Osteoblast (primary cell): ENCODE measurements at regions not wholly inside any gene's neighbourhood (a gene's known extent, or its start where the extent isn't known, plus 50 kb on each side); places are given as distances from the start of the nearest gene placed in this dataset.
"Not testable (repeated sequence)": the region's sequence is repeated elsewhere in the genome, so short reads cannot be mapped to it uniquely, and the experiment has no call there.

Source experiments
- DNase-seq: peaks from one replicate; pipeline ENCODE4 v3.0.0; 2011; ENCODE audit warnings: low spot score, mixed read lengths; ENCODE audit not compliant: insufficient read length; ENCODE audit errors: missing footprints
- H2AFZ ChIP-seq: 2 replicates; pipeline ENCODE4 v1.6.0; 2011; ENCODE audit warnings: mild to moderate bottlenecking, low read length
- H3K27ac ChIP-seq: 2 replicates; pipeline ENCODE4 v1.5.1; 2011; ENCODE audit warnings: mild to moderate bottlenecking, low read depth, low read length, moderate library complexity
- H3K27me3 ChIP-seq: 2 replicates; pipeline ENCODE4 v1.6.0; 2012; ENCODE audit warnings: mild to moderate bottlenecking, control low read depth, inconsistent platforms, low read length, moderate library complexity; ENCODE audit not compliant: insufficient read depth
- H3K36me3 ChIP-seq: 2 replicates; pipeline ENCODE4 v1.5.1; 2011; ENCODE audit warnings: mild to moderate bottlenecking, low read length, control low read depth, moderate library complexity; ENCODE audit not compliant: insufficient read depth
- H3K4me1 ChIP-seq: 2 replicates; pipeline ENCODE4 v1.5.1; 2011; ENCODE audit warnings: mild to moderate bottlenecking, low read length, control low read depth, moderate library complexity; ENCODE audit not compliant: insufficient read depth
- H3K4me2 ChIP-seq: 2 replicates; pipeline ENCODE4 v1.6.0; 2011; ENCODE audit warnings: mild to moderate bottlenecking, low read length; ENCODE audit not compliant: insufficient read depth
- H3K4me3 ChIP-seq: fragments of 200-600 bp; sonication (generic); 3 replicates; pipeline ENCODE4 v1.5.1; 2012; ENCODE audit warnings: mild to moderate bottlenecking, low read length, inconsistent platforms; ENCODE audit not compliant: insufficient read depth
- H3K79me2 ChIP-seq: 2 replicates; pipeline ENCODE4 v1.6.0; 2012; ENCODE audit warnings: mild to moderate bottlenecking, low read length, control low read depth, inconsistent platforms; ENCODE audit not compliant: insufficient read depth
- H3K9me3 ChIP-seq: 2 replicates; pipeline ENCODE4 v1.5.1; 2011; ENCODE audit warnings: low read depth, low read length, control low read depth
- H4K20me1 ChIP-seq: 2 replicates; pipeline ENCODE4 v1.6.0; 2012; ENCODE audit warnings: mild to moderate bottlenecking, low read length, control low read depth; ENCODE audit not compliant: insufficient read depth
- TF ChIP-seq, protein P1 (sequence below): IDR thresholded peaks from 2 replicates; pipeline ENCODE4 v1.5.1; 2011; ENCODE audit warnings: mild to moderate bottlenecking, low read depth, low read length, moderate library complexity; ENCODE audit errors: extremely low read depth

DNA sequence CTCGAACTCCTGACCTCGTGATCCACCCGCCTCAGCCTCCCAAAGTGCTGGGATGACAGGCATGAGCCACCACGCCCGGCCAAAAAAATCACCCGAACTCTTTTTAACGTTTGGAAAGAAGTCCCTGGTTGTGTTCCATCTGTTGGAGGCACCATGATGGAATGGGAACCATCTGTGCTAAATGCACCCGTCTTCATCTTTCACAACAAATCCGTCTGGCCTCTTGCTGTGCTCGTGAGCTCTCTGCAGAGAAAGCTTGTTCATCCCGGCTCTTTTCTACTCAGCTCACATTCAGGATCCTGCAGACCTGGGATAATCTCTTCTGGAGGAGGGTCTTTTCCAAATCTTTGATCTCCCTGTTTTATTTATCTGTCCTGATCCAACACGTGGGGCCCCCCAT lies 188.8 kb downstream of the CRLF2 start:
- H3K4me3 ChIP-seq, result no peak overlapping the region
- H3K36me3 ChIP-seq, result no peaks in the 10 kb centered on the region
- H3K9me3 ChIP-seq, result no peaks in the 10 kb centered on the region
- H3K27ac ChIP-seq, result no peak overlapping the region
- H3K79me2 ChIP-seq, result no peaks in the 10 kb centered on the region
- H2AFZ ChIP-seq, result no peak overlapping the region
- no peaks in the 10 kb centered on the region for H3K27me3 ChIP-seq
- no peaks in the 10 kb centered on the region for H3K4me1 ChIP-seq
- H4K20me1 ChIP-seq, result no peaks in the 10 kb centered on the region
- DNase-seq, result no peak
- TF ChIP-seq, protein P1, sequence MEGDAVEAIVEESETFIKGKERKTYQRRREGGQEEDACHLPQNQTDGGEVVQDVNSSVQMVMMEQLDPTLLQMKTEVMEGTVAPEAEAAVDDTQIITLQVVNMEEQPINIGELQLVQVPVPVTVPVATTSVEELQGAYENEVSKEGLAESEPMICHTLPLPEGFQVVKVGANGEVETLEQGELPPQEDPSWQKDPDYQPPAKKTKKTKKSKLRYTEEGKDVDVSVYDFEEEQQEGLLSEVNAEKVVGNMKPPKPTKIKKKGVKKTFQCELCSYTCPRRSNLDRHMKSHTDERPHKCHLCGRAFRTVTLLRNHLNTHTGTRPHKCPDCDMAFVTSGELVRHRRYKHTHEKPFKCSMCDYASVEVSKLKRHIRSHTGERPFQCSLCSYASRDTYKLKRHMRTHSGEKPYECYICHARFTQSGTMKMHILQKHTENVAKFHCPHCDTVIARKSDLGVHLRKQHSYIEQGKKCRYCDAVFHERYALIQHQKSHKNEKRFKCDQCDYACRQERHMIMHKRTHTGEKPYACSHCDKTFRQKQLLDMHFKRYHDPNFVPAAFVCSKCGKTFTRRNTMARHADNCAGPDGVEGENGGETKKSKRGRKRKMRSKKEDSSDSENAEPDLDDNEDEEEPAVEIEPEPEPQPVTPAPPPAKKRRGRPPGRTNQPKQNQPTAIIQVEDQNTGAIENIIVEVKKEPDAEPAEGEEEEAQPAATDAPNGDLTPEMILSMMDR, result no peak
- H3K4me2 ChIP-seq, result no peak overlapping the region

GRCh38 chrX:1021314-1021993 lies 191.0 kb downstream of the CRLF2 start:
- not testable (repeated sequence) for H3K9me3 ChIP-seq

DNA sequence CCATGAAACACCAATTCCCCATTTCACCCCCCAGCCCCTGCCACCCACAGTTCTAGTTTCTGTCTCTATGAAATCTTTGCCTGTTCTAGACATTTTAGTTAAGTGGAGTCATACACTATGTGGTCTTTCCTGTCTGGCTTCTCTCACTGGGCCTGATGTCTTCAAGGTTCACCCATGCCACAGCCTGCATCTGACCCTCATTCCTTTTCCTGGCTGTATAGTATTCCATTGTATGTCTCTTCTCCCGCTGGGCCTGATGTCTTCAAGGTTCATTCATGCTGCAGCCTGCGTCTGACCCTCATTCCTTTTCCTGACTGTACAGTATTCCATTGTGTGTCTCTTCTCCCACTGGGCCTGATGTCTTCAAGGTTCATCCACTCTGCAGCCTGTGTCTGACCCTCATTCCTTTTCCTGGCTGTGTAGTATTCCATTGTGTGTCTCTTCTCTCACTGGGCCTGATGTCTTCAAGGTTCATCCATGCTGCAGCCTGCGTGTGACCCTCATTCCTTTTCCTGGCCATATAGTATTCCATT lies 191.7 kb downstream of the CRLF2 start:
- no peak for DNase-seq
- Histone ChIP-seq H3K36me3 (no peaks in the 10 kb centered on the region), H3K4me3 (no peak overlapping the region), H2AFZ (no peak overlapping the region), H3K27me3 (no peaks in the 10 kb centered on the region), H3K4me1 (no peaks in the 10 kb centered on the region), H4K20me1 (no peaks in the 10 kb centered on the region), H3K4me2 (no peak overlapping the region), H3K79me2 (no peaks in the 10 kb centered on the region), H3K9me3 (no peaks in the 10 kb centered on the region), H3K27ac (no peak overlapping the region)
- TF ChIP-seq, protein P1, result no peak

More at GRCh38 chrX:1021314-1021993, 191.0 kb downstream of the CRLF2 start:
- H4K20me1 ChIP-seq, DNase-seq, H3K4me1 ChIP-seq, H2AFZ ChIP-seq, H3K4me3 ChIP-seq, H3K4me2 ChIP-seq, H3K27me3 ChIP-seq, H3K36me3 ChIP-seq, H3K79me2 ChIP-seq, H3K27ac ChIP-seq: not testable (repeated sequence)

GRCh38 chrX:1016926-1017325 lies 195.5 kb downstream of the CRLF2 start:
- H3K27ac ChIP-seq, H3K36me3 ChIP-seq, H3K4me2 ChIP-seq, H2AFZ ChIP-seq, H3K79me2 ChIP-seq, H3K4me1 ChIP-seq, H3K27me3 ChIP-seq, H4K20me1 ChIP-seq, H3K4me3 ChIP-seq, DNase-seq, H3K9me3 ChIP-seq: not testable (repeated sequence)

- H3K4me3 ChIP-seq, H3K36me3 ChIP-seq, H3K4me2 ChIP-seq, H4K20me1 ChIP-seq, H3K79me2 ChIP-seq, H3K27ac ChIP-seq, H3K27me3 ChIP-seq, H2AFZ ChIP-seq, H3K4me1 ChIP-seq, H3K9me3 ChIP-seq, DNase-seq: not testable (repeated sequence)
Measured at GRCh38 chrX:1016281-1016680, 196.2 kb downstream of the CRLF2 start.
